ENCODE measurements at regions not wholly inside any gene's neighbourhood (a gene's known extent, or its start where the extent isn't known, plus 50 kb on each side); places are given as distances from the start of the nearest gene placed in this dataset.

DNA sequence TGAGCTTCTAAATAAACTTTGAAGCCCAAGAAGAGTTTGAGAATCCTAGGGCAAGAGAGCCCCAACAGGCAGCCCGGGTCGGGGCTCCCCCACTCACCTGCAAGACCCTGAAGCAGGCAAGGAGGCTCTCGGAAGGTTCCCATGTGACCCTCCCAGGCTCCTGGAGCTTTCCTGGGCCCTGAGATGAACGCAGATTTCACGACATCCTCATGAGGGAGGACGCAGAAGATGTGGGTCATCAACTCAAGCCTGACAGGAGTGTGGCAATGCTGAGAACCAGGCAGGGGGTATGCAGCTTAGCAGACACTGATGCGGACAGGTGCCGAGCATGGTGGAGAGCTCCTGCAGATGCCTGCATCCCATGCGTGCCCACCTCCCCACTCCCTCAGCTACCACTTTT, 184.5 kb upstream of the SLC24A3 start:
- TF ChIP-seq KHSRP (IDR thresholded peaks at IDR 0.05) (no peak), RFX5 (IDR thresholded peaks at IDR 0.05; ENCODE audit: low read depth, low read length) (no peak), CREB1 (IDR thresholded peaks at IDR 0.05) (no peak), CREB1 (CRISPR knock-in tag; IDR thresholded peaks at IDR 0.05) (no peak), TAF1 (IDR thresholded peaks at IDR 0.05; ENCODE audit: control insufficient read depth, extremely low read depth, insufficient read depth, low read length, severe bottlenecking) (no peak), ZC3H8 (IDR thresholded peaks at IDR 0.05) (no peak), ZNF778 (CRISPR knock-in tag; IDR thresholded peaks at IDR 0.05) (no peak), POLR2A (conservative IDR thresholded peaks at IDR 0.05) (no peak)
- TF ChIP-seq, protein P1, sequence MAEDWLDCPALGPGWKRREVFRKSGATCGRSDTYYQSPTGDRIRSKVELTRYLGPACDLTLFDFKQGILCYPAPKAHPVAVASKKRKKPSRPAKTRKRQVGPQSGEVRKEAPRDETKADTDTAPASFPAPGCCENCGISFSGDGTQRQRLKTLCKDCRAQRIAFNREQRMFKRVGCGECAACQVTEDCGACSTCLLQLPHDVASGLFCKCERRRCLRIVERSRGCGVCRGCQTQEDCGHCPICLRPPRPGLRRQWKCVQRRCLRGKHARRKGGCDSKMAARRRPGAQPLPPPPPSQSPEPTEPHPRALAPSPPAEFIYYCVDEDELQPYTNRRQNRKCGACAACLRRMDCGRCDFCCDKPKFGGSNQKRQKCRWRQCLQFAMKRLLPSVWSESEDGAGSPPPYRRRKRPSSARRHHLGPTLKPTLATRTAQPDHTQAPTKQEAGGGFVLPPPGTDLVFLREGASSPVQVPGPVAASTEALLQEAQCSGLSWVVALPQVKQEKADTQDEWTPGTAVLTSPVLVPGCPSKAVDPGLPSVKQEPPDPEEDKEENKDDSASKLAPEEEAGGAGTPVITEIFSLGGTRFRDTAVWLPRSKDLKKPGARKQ (CRISPR knock-in tag; IDR thresholded peaks at IDR 0.05) = no peak
- TF ChIP-seq, protein P2, sequence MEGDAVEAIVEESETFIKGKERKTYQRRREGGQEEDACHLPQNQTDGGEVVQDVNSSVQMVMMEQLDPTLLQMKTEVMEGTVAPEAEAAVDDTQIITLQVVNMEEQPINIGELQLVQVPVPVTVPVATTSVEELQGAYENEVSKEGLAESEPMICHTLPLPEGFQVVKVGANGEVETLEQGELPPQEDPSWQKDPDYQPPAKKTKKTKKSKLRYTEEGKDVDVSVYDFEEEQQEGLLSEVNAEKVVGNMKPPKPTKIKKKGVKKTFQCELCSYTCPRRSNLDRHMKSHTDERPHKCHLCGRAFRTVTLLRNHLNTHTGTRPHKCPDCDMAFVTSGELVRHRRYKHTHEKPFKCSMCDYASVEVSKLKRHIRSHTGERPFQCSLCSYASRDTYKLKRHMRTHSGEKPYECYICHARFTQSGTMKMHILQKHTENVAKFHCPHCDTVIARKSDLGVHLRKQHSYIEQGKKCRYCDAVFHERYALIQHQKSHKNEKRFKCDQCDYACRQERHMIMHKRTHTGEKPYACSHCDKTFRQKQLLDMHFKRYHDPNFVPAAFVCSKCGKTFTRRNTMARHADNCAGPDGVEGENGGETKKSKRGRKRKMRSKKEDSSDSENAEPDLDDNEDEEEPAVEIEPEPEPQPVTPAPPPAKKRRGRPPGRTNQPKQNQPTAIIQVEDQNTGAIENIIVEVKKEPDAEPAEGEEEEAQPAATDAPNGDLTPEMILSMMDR (IDR thresholded peaks at IDR 0.05 in 2 of 3, conservative IDR thresholded peaks at IDR 0.05 in 1 of 3; ENCODE audit: insufficient read depth in 2 of 3, low read depth in 1 of 3, low read length in 3 of 3) = no peak
